ENCODE measurements at regions not wholly inside any gene's neighbourhood (a gene's known extent, or its start where the extent isn't known, plus 50 kb on each side); places are given as distances from the start of the nearest gene placed in this dataset.
"Not testable (repeated sequence)": the region's sequence is repeated elsewhere in the genome, so short reads cannot be mapped to it uniquely, and the experiment has no call there.

DNA sequence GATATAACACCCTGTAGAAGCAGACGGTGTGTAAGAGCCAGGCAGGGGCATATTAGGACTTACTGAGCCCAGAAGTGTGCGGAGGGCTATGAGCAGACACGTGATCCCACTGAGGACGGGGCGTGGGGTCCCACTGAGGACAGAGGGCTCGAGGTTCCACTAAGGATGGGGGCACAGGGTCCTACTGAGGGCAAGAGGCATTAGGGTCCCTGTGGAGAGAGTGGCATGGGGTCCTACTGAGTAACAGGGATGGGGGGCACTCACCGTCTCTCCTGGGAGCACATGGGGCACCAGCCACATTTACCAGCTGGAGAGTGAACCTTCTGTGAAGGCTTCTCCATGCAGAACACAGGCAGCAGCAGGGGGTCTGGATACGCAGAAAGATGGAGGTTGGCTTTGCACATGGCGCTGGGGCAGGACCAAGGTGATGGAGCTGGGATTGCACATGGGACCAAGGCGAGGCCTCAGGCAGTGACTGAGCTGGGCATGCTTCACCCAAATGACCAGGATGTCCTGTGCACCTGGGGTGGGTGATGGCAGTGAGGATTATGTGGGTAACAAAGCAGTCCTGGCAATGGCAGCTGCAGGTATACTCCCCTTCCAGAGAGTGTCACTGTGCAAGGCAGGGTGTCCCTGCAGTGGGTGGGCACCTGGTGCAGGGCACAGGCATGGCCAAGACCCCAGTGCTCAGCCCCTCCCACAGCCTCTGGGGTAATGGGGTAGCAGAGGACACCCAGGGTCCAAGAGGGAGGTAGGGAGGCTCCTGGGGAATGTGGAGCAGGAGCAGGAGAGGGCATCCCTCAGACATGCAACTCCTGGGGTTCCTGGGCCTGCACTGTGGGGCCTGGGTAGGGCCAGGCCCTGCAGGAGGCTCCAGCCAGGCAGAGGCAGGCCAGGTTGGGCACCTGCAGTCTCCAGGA is 278.1 kb downstream of the TCERG1L start:
- no peak for DNase-seq (ENCODE audit: low read depth, low spot score)

DNA sequence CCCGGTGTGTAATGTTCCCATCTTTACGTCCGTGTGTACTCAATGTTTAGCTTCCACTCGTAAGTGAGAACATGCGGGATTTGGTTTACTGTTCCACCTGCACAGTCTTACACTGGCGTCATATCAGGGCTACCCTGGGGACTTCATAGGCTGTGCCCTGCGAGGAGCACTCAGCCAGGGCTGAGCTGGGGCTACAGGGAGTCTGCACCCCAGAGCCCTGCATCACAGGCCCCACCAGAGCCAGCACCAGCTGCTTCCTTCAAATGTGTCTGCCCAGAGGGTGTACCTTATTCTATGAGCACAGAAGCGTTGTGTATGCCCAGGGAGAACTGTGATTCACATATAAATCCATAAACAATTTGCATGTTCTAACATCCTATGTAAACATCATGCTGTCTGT is 277.1 kb downstream of the TCERG1L start:
- DNase-seq (ENCODE audit: low read depth, low spot score), result no peak

DNA sequence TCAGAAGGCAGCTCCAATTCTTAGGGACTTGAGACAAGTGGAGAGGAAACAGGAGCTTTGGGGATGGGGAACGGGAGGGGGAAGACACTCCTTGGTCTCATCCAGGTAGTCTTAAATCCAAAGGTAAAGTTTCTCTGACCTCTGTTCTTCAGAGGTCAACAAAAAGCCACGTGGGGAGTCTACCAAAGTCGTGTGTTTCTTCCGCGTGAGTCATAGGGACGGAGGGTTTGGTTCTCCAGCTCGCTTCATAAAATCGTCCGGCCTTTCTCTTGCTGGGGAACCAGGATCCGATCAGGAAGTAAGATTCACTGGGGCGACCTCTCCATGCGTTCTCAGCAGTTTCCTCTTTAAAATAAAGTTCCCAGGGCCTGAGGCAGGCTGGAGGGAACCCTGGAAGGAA is 275.7 kb downstream of the TCERG1L start:
- no peak for DNase-seq (ENCODE audit: low read depth, low spot score)

DNA sequence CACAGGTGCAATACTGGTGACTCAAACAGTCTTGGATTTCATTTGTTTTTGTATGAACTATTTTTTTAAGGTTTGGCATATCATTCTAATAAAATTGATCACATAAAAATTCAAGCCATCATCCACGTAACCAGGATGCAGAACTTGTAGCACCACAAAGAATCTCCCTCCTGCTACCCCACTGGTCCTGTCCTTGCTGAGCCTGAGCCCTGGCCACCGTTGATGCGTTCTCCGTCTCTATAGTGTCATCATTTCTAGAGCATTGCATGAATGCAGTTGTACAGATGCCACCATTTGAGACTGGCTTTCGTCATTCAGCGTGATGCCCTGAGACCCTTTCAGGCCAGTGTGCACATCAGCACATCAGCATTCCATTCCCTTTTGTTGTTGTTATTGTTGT is 273.5 kb downstream of the TCERG1L start:
- DNase-seq (ENCODE audit: low read depth, low spot score), result no peak

DNA sequence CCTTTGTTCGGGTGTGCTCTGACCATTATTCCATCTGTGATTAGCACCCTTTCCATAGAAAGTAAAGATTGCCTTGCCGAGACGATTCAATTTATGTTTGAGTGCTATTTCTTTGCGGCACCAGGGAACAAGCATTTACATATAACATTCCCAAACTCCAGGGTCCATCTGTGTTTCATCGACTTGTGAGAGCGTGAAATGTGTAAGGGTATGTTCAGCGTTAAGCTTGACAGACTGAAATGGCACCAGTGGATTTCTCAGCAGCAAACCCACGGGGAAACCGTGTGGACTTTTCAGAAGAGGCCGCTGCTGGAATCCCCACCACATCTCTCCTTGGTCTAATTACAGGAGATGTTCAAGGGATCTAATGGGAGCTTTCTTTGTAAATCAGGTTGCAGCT is 270.5 kb downstream of the TCERG1L start:
- no peak for DNase-seq (ENCODE audit: low read depth, low spot score)

DNA sequence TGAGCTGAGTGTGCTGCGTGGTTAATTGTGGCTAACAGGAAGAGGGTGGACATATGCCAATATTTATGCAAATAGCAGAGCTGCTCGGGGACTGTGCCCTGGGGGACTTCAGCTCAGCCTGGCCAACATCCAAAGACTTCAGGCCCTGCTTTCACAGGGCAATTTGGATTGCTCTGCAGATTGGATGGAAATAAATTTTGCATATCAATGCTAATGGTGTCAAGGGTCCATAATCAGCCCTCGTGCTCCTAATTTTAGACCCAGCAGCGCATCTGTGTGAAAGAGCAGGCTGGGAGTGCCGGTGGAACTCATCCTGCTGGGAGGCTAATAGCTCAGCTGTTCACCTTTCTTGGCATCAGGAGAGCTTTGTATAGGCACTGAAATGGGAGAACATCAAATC is 270.1 kb downstream of the TCERG1L start:
- no peak for DNase-seq (ENCODE audit: low read depth, low spot score)

DNA sequence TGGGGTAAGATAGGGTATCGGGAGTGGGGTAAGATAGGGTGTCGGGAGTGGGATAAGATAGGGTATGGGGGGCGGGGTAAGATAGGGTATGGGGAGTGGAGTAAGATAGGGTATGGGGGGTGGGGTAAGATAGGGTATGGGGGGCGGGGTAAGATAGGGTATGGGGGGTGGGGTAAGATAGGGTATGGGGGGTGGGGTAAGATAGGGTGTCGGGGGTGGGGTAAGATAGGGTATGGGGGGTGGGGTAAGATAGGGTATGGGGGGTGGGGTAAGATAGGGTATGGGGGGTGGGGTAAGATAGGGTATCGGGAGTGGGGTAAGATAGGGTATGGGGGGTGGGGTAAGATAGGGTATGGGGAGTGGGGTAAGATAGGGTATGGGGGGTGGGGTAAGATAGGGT is 269.5 kb downstream of the TCERG1L start:
- DNase-seq (ENCODE audit: low read depth, low spot score), result not testable (repeated sequence)
